Loucy (cell line): ENCODE measurements at regions not wholly inside any gene's neighbourhood (a gene's known extent, or its start where the extent isn't known, plus 50 kb on each side); places are given as distances from the start of the nearest gene placed in this dataset.

Experiments used
- CTCF ChIP-seq: fragments of 200-600 bp; sonication (generic); conservative IDR thresholded peaks from 2 replicates; pipeline ENCODE4 v1.5.1; 2014; ENCODE audit warnings: mild to moderate bottlenecking, antibody characterized with exemption, low read length
- EZH2phosphoT487 ChIP-seq: fragments of 200-600 bp; IDR thresholded peaks from 2 replicates; pipeline ENCODE4 v1.6.1; 2018; ENCODE audit warnings: antibody characterized with exemption, mild to moderate bottlenecking, moderate library complexity, borderline replicate concordance

GRCh38 chr14:26828741-26829140, 230.9 kb upstream of the NOVA1 start:
- TF ChIP-seq EZH2phosphoT487: no peak
- TF ChIP-seq CTCF: no peak
